Neural progenitor cell (in vitro differentiated cells): ENCODE measurements at regions not wholly inside any gene's neighbourhood (a gene's known extent, or its start where the extent isn't known, plus 50 kb on each side); places are given as distances from the start of the nearest gene placed in this dataset.

Source experiments
- CTCF ChIP-seq: fragments of 200-600 bp; sonication (generic); IDR thresholded peaks from 2 replicates; pipeline ENCODE4 v1.5.1; 2017; ENCODE audit warnings: antibody characterized with exemption, mild to moderate bottlenecking
- EZH2 ChIP-seq: fragments of 200-600 bp; sonication (generic); IDR thresholded peaks from 2 replicates; pipeline ENCODE4 v1.6.1; 2017; ENCODE audit warnings: antibody characterized with exemption, mild to moderate bottlenecking, moderate library complexity
- EZH2phosphoT487 ChIP-seq: fragments of 200-600 bp; sonication (generic); IDR thresholded peaks from 2 replicates; pipeline ENCODE4 v1.6.1; 2017; ENCODE audit warnings: antibody characterized with exemption

GRCh38 chr6:170114187-170114945 lies 176.5 kb downstream of the DLL1 start:
- no peak for TF ChIP-seq CTCF
- TF ChIP-seq EZH2phosphoT487: no peak
- no peak for TF ChIP-seq EZH2
